Natural killer cell (primary cell): ENCODE measurements at regions not wholly inside any gene's neighbourhood (a gene's known extent, or its start where the extent isn't known, plus 50 kb on each side); places are given as distances from the start of the nearest gene placed in this dataset.

Experiments
- ATAC-seq, 3 donors: fragments of 150-1000 bp in 2 of 3; fragments of 200-7000 bp in 1 of 3; cut with Tn5 transposase; 1 replicate in 1 of 3; 2 replicates in 2 of 3; pipeline ENCODE4 v1.10.0; 2021; ENCODE audit warnings: mild to moderate bottlenecking in 2 of 3, moderate library complexity in 2 of 3
- DNase-seq, 2 donors: peaks; one replicate each; pipeline versions ENCODE4 v3.0.0 to v3.0.0-alpha.2; 2013 to 2021; ENCODE audit warnings: mixed read lengths in 1 of 2
- H3K27ac ChIP-seq: one replicate; pipeline ENCODE4 v1.5.1; 2013; ENCODE audit warnings: mild to moderate bottlenecking, low read length
- H3K27me3 ChIP-seq: one replicate; pipeline ENCODE4 v1.6.1; 2013; ENCODE audit warnings: low read length; ENCODE audit not compliant: control insufficient read depth, insufficient read depth
- H3K36me3 ChIP-seq: one replicate; pipeline ENCODE4 v1.6.1; 2013; ENCODE audit warnings: low read length; ENCODE audit not compliant: control insufficient read depth, insufficient read depth
- H3K4me1 ChIP-seq: one replicate; pipeline ENCODE4 v1.6.1; 2013; ENCODE audit warnings: low read length; ENCODE audit not compliant: control insufficient read depth, insufficient read depth
- H3K4me3 ChIP-seq: one replicate; pipeline ENCODE4 v1.5.1; 2013; ENCODE audit warnings: low read length
- H3K9me3 ChIP-seq: one replicate; pipeline ENCODE4 v1.6.1; 2013; ENCODE audit warnings: low read length; ENCODE audit not compliant: control insufficient read depth, insufficient read depth
- H3K27ac Mint-ChIP-seq, 2 donors: one replicate each; pipeline ENCODE4 v1.8.0; 2022; ENCODE audit warnings: mild to moderate bottlenecking in 2 of 2, mixed read lengths in 2 of 2, moderate library complexity in 1 of 2
- H3K27me3 Mint-ChIP-seq, 2 donors: one replicate each; pipeline ENCODE4 v1.8.0; 2022; ENCODE audit warnings: low read depth in 2 of 2, mixed read lengths in 2 of 2
- H3K36me3 Mint-ChIP-seq: one replicate; pipeline ENCODE4 v1.8.0; 2022; ENCODE audit warnings: mixed read lengths
- H3K4me1 Mint-ChIP-seq, 2 donors: one replicate each; pipeline ENCODE4 v1.8.0; 2022; ENCODE audit warnings: mixed read lengths in 2 of 2
- H3K4me3 Mint-ChIP-seq: one replicate; pipeline ENCODE4 v1.8.0; 2022; ENCODE audit warnings: mild to moderate bottlenecking, moderate library complexity, mixed read lengths
- H3K9me3 Mint-ChIP-seq, 2 donors: one replicate each; pipeline ENCODE4 v1.8.0; 2022; ENCODE audit warnings: mixed read lengths in 2 of 2
- WGBS: methylation state at CpG from one replicate; pipeline ENCODE4 v1.1.7; 2013; ENCODE audit warnings: missing lambda C conversion rate; ENCODE audit not compliant: insufficient coverage; 5-methylcytosine and 5-hydroxymethylcytosine counted together
- intact Hi-C: fragments of 100-400 bp; cut with micrococcal nuclease; formaldehyde crosslinking; loops from one replicate; pipeline ENCODE4 v1.14.2; 2022
- TF ChIP-seq, protein P1 (sequence below): fragments of 200-600 bp; IDR thresholded peaks from one replicate; pipeline ENCODE4 v1.8.0; 2022; ENCODE audit warnings: antibody characterized with exemption

DNA sequence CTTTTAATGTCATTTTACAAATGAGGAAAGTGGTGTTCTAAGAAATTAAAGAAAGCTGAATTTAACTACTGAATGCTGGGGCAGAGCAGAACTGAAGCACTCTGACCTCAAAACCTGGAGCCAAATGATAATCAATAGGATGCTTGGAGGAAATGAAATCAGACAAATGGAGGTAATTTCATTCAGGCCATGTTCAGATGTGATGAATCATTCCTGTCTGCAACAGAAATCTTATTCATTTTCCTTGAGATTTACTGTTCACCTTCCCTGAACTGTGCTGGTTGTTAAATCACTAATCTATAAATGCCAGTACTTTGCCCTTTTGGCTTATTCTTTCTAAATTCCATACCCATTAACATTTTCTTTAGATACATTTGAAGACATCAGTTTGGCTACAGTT, 85.6 kb upstream of the SNX7 start:
- peaks cover 0 to 9% of the 10 kb centered on the region in 2 donors for H3K9me3 Mint-ChIP-seq

DNA sequence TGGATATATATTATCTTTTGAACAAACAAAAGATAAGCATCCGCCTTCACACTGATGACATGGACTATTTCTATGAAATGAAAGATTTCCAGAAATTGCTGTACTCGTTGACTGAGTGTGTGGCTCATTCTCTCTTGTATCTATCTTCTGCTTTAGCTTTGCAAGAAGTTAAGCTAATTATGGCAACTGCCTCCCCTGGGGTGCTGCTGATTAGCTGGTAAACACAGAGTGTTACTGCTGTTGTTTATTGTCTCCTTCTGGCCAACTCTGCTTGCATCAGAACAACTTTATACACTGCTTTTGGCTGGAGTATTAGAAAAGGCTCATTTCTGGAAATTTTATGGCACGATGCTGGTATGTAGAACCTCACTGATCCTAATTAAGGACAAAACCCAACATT, 95.6 kb upstream of the SNX7 start:
- no peak for ATAC-seq
- intact Hi-C loops, result no loop called here
- TF ChIP-seq, protein P1, sequence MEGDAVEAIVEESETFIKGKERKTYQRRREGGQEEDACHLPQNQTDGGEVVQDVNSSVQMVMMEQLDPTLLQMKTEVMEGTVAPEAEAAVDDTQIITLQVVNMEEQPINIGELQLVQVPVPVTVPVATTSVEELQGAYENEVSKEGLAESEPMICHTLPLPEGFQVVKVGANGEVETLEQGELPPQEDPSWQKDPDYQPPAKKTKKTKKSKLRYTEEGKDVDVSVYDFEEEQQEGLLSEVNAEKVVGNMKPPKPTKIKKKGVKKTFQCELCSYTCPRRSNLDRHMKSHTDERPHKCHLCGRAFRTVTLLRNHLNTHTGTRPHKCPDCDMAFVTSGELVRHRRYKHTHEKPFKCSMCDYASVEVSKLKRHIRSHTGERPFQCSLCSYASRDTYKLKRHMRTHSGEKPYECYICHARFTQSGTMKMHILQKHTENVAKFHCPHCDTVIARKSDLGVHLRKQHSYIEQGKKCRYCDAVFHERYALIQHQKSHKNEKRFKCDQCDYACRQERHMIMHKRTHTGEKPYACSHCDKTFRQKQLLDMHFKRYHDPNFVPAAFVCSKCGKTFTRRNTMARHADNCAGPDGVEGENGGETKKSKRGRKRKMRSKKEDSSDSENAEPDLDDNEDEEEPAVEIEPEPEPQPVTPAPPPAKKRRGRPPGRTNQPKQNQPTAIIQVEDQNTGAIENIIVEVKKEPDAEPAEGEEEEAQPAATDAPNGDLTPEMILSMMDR, result no peak

More for the DNA sequence above, 85.6 kb upstream of the SNX7 start:
- Histone ChIP-seq H3K36me3 (no peaks in the 10 kb centered on the region), H3K9me3 (no peaks in the 10 kb centered on the region), H3K4me3 (no peak overlapping the region), H3K27me3 (no peaks in the 10 kb centered on the region), H3K4me1 (no peaks in the 10 kb centered on the region), H3K27ac (no peak overlapping the region)
- DNase-seq (no peak), ATAC-seq (no peak)
- TF ChIP-seq, protein P1, result no peak
- Mint-ChIP-seq H3K27me3 (no peaks in the 10 kb centered on the region), H3K36me3 (no peaks in the 10 kb centered on the region), H3K4me3 (no peak overlapping the region), H3K27ac (no peak overlapping the region), H3K4me1 (no peaks in the 10 kb centered on the region)
- intact Hi-C loops, result no loop called here

DNA sequence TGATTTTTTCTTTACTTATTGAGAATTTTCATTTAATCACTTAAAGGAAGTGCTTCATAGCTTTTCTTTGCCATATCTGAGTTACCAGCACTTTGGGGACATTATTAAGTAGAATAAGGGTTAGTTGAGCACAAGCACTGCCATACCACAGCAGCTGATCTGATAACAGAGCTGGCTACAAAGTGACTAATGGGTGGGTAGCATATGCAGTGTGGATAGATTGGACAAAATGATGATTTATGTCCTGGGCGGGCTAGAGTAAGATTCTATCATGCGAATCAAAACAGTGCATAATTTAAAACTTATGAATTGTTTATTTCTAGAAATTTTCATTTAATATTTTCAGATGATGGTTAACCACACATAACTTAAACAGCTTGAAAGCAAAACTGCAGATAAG, 102.2 kb upstream of the SNX7 start:
- no peak overlapping the region for H3K27ac ChIP-seq
- peaks cover 6 to 14% of the 10 kb centered on the region in 2 donors for H3K9me3 Mint-ChIP-seq
- H3K4me3 ChIP-seq, result no peak overlapping the region
- H3K27me3 Mint-ChIP-seq, result no peaks in the 10 kb centered on the region
- TF ChIP-seq, protein P1, result no peak
- no peaks in the 10 kb centered on the region for H3K36me3 ChIP-seq
- no peaks in the 10 kb centered on the region for H3K4me1 ChIP-seq
- no peak for DNase-seq
- no peak overlapping the region for H3K27ac Mint-ChIP-seq
- intact Hi-C loops, result no loop called here
- no peak for ATAC-seq
- no peak overlapping the region for H3K4me3 Mint-ChIP-seq
- H3K4me1 Mint-ChIP-seq, result no peaks in the 10 kb centered on the region
- H3K9me3 ChIP-seq, result peaks cover 6% of the 10 kb centered on the region
- no peaks in the 10 kb centered on the region for H3K36me3 Mint-ChIP-seq
- WGBS, result no CpG with 5 or more reads among the region's 2 CpGs
- H3K27me3 ChIP-seq, result no peaks in the 10 kb centered on the region

More for the DNA sequence above, 95.6 kb upstream of the SNX7 start:
- H3K4me3 Mint-ChIP-seq, result no peak overlapping the region
- Histone ChIP-seq H3K9me3 (peaks cover 6% of the 10 kb centered on the region), H3K4me1 (no peaks in the 10 kb centered on the region), H3K27ac (no peak overlapping the region), H3K27me3 (no peaks in the 10 kb centered on the region), H3K4me3 (no peak overlapping the region), H3K36me3 (no peaks in the 10 kb centered on the region)
- no peak for DNase-seq
- peaks cover 11 to 13% of the 10 kb centered on the region in 2 donors for H3K9me3 Mint-ChIP-seq
- 74% methylated on average over 3 of the region's 3 CpGs for WGBS
- H3K4me1 Mint-ChIP-seq, result no peaks in the 10 kb centered on the region
- H3K27ac Mint-ChIP-seq, result no peak overlapping the region
- H3K27me3 Mint-ChIP-seq, result no peaks in the 10 kb centered on the region
- H3K36me3 Mint-ChIP-seq, result no peaks in the 10 kb centered on the region

DNA sequence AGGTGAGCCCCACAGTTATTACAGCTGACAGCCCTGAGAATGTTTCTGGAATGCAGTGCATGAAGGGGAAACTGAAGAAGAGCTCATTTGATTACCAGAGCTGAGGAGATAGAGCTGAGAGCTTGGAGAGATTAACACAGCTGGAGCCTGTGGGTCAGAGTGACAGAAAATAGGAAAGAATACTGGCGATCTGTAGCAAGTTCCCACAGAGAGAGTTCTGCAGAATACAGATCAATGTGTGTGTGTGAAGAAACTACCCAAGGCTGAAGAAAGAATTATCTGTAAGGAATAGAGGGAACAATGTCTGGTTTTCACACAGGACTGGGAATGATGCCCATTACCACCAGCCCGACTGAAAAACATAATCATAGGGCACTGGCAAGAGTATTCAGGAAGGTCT, 103.6 kb upstream of the SNX7 start:
- Mint-ChIP-seq H3K36me3 (no peaks in the 10 kb centered on the region), H3K4me3 (no peak overlapping the region), H3K27me3 (no peaks in the 10 kb centered on the region), H3K4me1 (no peaks in the 10 kb centered on the region), H3K9me3 (peaks cover 8 to 12% of the 10 kb centered on the region in 2 donors), H3K27ac (no peak overlapping the region)
- no peak overlapping the region for H3K4me3 ChIP-seq
- no peaks in the 10 kb centered on the region for H3K4me1 ChIP-seq
- DNase-seq (no peak), ATAC-seq (no peak)
- 75% methylated on average over 2 of the region's 2 CpGs for WGBS
- no peaks in the 10 kb centered on the region for H3K27me3 ChIP-seq
- TF ChIP-seq, protein P1, result no peak
- H3K36me3 ChIP-seq, result no peaks in the 10 kb centered on the region
- intact Hi-C loops, result no loop called here
- no peak overlapping the region for H3K27ac ChIP-seq
- H3K9me3 ChIP-seq, result peaks cover 2% of the 10 kb centered on the region
